Sigmoid colon (tissue), 4 donors: ENCODE measurements at regions not wholly inside any gene's neighbourhood (a gene's known extent, or its start where the extent isn't known, plus 50 kb on each side); places are given as distances from the start of the nearest gene placed in this dataset.

ENCODE experiments used
- CTCF ChIP-seq, 4 experiments: fragments of 450-650 bp in 3 of 4; fragments of 200-600 bp in 1 of 4; IDR thresholded peaks; one replicate each; pipeline ENCODE4 v1.5.1; 2016 to 2019; ENCODE audit warnings: antibody characterized with exemption in 4 of 4, mild to moderate bottlenecking in 3 of 4, moderate library complexity in 2 of 4
- EP300 ChIP-seq, 4 donors: sonication (generic); formaldehyde crosslinking; IDR thresholded peaks; one replicate each; pipeline ENCODE4 v1.6.1; 2017; ENCODE audit warnings: antibody characterized with exemption in 4 of 4

GRCh38 chr18:79624356-79625170 lies 55.0 kb upstream of the CTDP1 start:
- TF ChIP-seq CTCF (IDR thresholded peaks at IDR 0.05) (no peak), EP300 (IDR thresholded peaks at IDR 0.05) (no peak)
